ENCODE measurements at regions not wholly inside any gene's neighbourhood (a gene's known extent, or its start where the extent isn't known, plus 50 kb on each side); places are given as distances from the start of the nearest gene placed in this dataset.

GRCh38 chr4:11773798-11774197 is 345.1 kb upstream of the HS3ST1 start:
- Histone ChIP-seq H3K9me3 (replicated peaks in 1 of 3) (no peaks in the 10 kb centered on the region), H3K27ac (no peak overlapping the region), H3K36me3 (replicated peaks in 1 of 2) (no peaks in the 10 kb centered on the region), H3K27me3 (no peaks in the 10 kb centered on the region), H3K4me1 (replicated peaks in 1 of 2) (peaks cover 5 to 8% of the 10 kb centered on the region in 2 donors), H3K4me3 (no peak overlapping the region)
- no peak for TF ChIP-seq POLR2A (IDR thresholded peaks at IDR 0.05)
- TF ChIP-seq, protein P1, sequence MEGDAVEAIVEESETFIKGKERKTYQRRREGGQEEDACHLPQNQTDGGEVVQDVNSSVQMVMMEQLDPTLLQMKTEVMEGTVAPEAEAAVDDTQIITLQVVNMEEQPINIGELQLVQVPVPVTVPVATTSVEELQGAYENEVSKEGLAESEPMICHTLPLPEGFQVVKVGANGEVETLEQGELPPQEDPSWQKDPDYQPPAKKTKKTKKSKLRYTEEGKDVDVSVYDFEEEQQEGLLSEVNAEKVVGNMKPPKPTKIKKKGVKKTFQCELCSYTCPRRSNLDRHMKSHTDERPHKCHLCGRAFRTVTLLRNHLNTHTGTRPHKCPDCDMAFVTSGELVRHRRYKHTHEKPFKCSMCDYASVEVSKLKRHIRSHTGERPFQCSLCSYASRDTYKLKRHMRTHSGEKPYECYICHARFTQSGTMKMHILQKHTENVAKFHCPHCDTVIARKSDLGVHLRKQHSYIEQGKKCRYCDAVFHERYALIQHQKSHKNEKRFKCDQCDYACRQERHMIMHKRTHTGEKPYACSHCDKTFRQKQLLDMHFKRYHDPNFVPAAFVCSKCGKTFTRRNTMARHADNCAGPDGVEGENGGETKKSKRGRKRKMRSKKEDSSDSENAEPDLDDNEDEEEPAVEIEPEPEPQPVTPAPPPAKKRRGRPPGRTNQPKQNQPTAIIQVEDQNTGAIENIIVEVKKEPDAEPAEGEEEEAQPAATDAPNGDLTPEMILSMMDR (IDR thresholded peaks at IDR 0.05): no peak
- WGBS, 4 donors: 72 to 93% (median 85%) methylated on average over 3 of the region's 3 CpGs
- intact Hi-C loops (cut with DNase I): no loop called here
- DNase-seq: no peak

DNA sequence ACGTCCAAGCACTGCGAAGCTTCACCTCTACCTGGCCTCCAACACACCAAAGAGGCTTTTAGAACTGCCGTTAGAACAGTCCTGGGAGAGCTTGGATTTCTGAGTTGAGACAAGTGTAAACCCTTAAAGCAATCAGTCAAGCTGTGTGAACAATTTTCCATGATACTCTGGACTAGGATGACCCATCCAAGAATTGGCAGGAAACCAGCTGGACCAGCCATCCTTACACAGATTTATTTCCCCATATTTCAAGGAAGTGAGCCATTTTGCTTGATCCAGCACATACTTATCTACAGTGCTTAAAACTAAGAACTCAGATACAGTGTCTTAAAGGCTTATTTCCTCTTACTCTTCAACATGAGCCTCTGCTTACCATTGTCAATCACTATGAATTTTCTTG is 340.7 kb upstream of the HS3ST1 start:
- no peak overlapping the region for H3K4me3 ChIP-seq
- H3K36me3 ChIP-seq (replicated peaks in 1 of 2): no peaks in the 10 kb centered on the region
- no peaks in the 10 kb centered on the region for H3K9me3 ChIP-seq (replicated peaks in 1 of 3)
- 72 to 75% (median 74%) methylated on average over 3 of the region's 3 CpGs for WGBS, 4 donors
- peak; percentile 68 to 89 (median 79) for DNase-seq
- H3K4me1 ChIP-seq (replicated peaks in 1 of 2): peaks cover 5 to 8% of the 10 kb centered on the region in 2 donors
- no peaks in the 10 kb centered on the region for H3K27me3 ChIP-seq
- TF ChIP-seq, protein P1 (IDR thresholded peaks at IDR 0.05): no peak
- no peak for TF ChIP-seq POLR2A (IDR thresholded peaks at IDR 0.05)
- intact Hi-C loops (cut with DNase I): loop anchor here in 1 of 2 donors (10.0 kb wide), 1 partner anchor 185 kb away; no protein-coding TSS in a partner anchor
- no peak overlapping the region for H3K27ac ChIP-seq

GRCh38 chr4:11768251-11768972 is 339.7 kb upstream of the HS3ST1 start:
- Histone ChIP-seq H3K9me3 (replicated peaks in 1 of 3) (no peaks in the 10 kb centered on the region), H3K4me3 (no peak overlapping the region), H3K27ac (no peak overlapping the region), H3K27me3 (no peaks in the 10 kb centered on the region), H3K36me3 (replicated peaks in 1 of 2) (no peaks in the 10 kb centered on the region), H3K4me1 (replicated peaks in 1 of 2) (peaks cover 5 to 8% of the 10 kb centered on the region in 2 donors)
- no peak for TF ChIP-seq POLR2A (IDR thresholded peaks at IDR 0.05)
- TF ChIP-seq, protein P1 (IDR thresholded peaks at IDR 0.05): no peak
- intact Hi-C loops (cut with DNase I): loop anchor here in 1 of 2 donors (10.0 kb wide), 1 partner anchor 186 kb away; no protein-coding TSS in a partner anchor
- WGBS, 4 donors: 75 to 82% (median 81%) methylated on average over 7 of the region's 7 CpGs
- no peak for DNase-seq

DNA sequence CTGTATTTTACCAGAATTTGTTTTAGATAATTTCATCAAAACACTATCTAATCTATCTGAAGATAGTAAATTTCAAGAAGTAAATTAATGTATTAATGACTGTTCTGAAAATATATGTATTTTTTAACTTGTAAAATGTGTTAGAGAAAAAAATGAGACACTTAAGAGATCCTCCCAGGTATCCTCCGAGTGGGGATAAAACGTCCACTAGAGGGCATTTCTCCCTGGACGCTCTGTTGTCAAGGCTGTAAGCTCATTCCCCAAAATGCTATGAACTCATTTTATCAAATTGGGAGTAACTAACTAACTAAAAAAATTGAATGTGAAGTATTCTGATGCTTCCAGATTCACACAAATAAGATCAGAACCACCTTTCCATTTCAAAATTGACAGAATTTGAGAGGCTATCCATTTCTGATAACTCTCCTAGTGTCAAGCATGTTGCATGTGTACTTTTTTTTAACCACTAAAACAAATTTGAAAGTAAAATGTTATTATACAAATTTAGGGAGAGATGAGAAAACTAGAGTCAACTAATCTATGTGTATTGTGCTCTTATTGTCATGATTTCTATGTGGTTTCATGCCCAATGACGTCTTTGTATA is 337.3 kb upstream of the HS3ST1 start:
- TF ChIP-seq POLR2A (IDR thresholded peaks at IDR 0.05): no peak
- TF ChIP-seq, protein P1 (IDR thresholded peaks at IDR 0.05): peak; percentile 48 to 81 (median 66)
- 29 to 37% (median 34%) methylated on average over 4 of the region's 4 CpGs for WGBS, 4 donors
- H3K27me3 ChIP-seq: no peaks in the 10 kb centered on the region
- H3K4me3 ChIP-seq: no peak overlapping the region
- peak in 6 of 7 donors; percentile 25 to 57 (median 42) for DNase-seq
- no peak overlapping the region for H3K27ac ChIP-seq
- H3K36me3 ChIP-seq (replicated peaks in 1 of 2): no peaks in the 10 kb centered on the region
- peaks cover 5 to 8% of the 10 kb centered on the region in 2 donors for H3K4me1 ChIP-seq (replicated peaks in 1 of 2)
- intact Hi-C loops (cut with DNase I): loop anchor here in 1 of 2 donors (10.0 kb wide), 1 partner anchor 189 kb away; no protein-coding TSS in a partner anchor
- no peaks in the 10 kb centered on the region for H3K9me3 ChIP-seq (replicated peaks in 1 of 3)
